Dermis microvascular lymphatic vessel endothelial cell (primary cell): ENCODE measurements at regions not wholly inside any gene's neighbourhood (a gene's known extent, or its start where the extent isn't known, plus 50 kb on each side); places are given as distances from the start of the nearest gene placed in this dataset.

ENCODE experiments used
- DNase-seq, 2 donors: peaks; one replicate each; pipeline versions ENCODE4 v3.0.0 to v3.0.0-alpha.2; 2010; ENCODE audit warnings: low read depth in 2 of 2

- DNase-seq: no peak
These were observed 118.9 kb downstream of the IRS1 start for GRCh38 chr2:226680719-226681118.

GRCh38 chr2:226679389-226680065, 120.1 kb downstream of the IRS1 start:
- no peak for DNase-seq

GRCh38 chr2:226678422-226678821, 121.2 kb downstream of the IRS1 start:
- DNase-seq: no peak

- DNase-seq: no peak
These were observed 122.5 kb downstream of the IRS1 start for GRCh38 chr2:226677080-226677479.

GRCh38 chr2:226676618-226677017, 123.0 kb downstream of the IRS1 start:
- DNase-seq: no peak

- DNase-seq: no peak
These were observed 125.5 kb downstream of the IRS1 start for GRCh38 chr2:226674123-226674522.

- no peak for DNase-seq
These were observed 126.3 kb downstream of the IRS1 start for GRCh38 chr2:226673314-226673723.

- DNase-seq: no peak
These were observed 128.4 kb downstream of the IRS1 start for GRCh38 chr2:226671141-226671676.

GRCh38 chr2:226669905-226670304, 129.7 kb downstream of the IRS1 start:
- no peak for DNase-seq

GRCh38 chr2:226669249-226669648, 130.4 kb downstream of the IRS1 start:
- no peak for DNase-seq

- no peak for DNase-seq
These were observed 131.9 kb downstream of the IRS1 start for GRCh38 chr2:226667736-226668135.

- DNase-seq: no peak
These were observed 134.3 kb downstream of the IRS1 start for GRCh38 chr2:226665306-226665831.

GRCh38 chr2:226664661-226665060, 135.0 kb downstream of the IRS1 start:
- DNase-seq: no peak

GRCh38 chr2:226664140-226664539, 135.5 kb downstream of the IRS1 start:
- DNase-seq: no peak

GRCh38 chr2:226661789-226662545, 137.7 kb downstream of the IRS1 start:
- peak in 1 of 2 donors; percentile 28 for DNase-seq

GRCh38 chr2:226660526-226660925, 139.1 kb downstream of the IRS1 start:
- DNase-seq: no peak

- no peak for DNase-seq
These were observed 139.5 kb downstream of the IRS1 start for GRCh38 chr2:226660124-226660523.

- no peak for DNase-seq
These were observed 140.2 kb downstream of the IRS1 start for GRCh38 chr2:226659410-226659809.

- DNase-seq: no peak
These were observed 141.1 kb downstream of the IRS1 start for GRCh38 chr2:226658555-226658954.

- DNase-seq: no peak
These were observed 142.1 kb downstream of the IRS1 start for GRCh38 chr2:226657340-226658053.

GRCh38 chr2:226656367-226656766, 143.3 kb downstream of the IRS1 start:
- no peak for DNase-seq

- DNase-seq: no peak
These were observed 143.7 kb downstream of the IRS1 start for GRCh38 chr2:226655871-226656270.
